ENCODE measurements at regions not wholly inside any gene's neighbourhood (a gene's known extent, or its start where the extent isn't known, plus 50 kb on each side); places are given as distances from the start of the nearest gene placed in this dataset.

DNA sequence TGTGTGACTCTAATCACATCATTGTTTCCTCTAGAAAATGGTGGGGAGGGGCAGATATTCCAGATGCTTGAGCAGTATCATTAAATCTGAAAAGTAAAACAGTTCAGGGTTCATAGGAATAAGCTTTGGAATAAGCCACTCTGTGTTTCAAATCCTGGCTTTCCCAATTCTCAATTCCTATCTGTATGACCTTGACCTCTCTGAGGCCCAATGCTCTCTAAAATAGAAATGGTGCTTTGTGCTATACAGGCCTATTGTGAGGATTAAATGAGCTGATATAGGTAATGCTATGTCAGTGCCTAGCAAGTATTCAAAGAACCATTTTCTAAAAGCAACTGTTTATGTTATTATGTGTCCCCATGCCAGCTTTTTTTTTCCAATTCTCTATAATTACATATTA, 209.0 kb upstream of the PRSS16 start:
- TF ChIP-seq POLR2A (IDR thresholded peaks at IDR 0.05; ENCODE audit: extremely low read depth, insufficient read length) (no peak), MYC (IDR thresholded peaks at IDR 0.05; ENCODE audit: low read depth, low read length) (no peak)
- TF ChIP-seq, protein P1, sequence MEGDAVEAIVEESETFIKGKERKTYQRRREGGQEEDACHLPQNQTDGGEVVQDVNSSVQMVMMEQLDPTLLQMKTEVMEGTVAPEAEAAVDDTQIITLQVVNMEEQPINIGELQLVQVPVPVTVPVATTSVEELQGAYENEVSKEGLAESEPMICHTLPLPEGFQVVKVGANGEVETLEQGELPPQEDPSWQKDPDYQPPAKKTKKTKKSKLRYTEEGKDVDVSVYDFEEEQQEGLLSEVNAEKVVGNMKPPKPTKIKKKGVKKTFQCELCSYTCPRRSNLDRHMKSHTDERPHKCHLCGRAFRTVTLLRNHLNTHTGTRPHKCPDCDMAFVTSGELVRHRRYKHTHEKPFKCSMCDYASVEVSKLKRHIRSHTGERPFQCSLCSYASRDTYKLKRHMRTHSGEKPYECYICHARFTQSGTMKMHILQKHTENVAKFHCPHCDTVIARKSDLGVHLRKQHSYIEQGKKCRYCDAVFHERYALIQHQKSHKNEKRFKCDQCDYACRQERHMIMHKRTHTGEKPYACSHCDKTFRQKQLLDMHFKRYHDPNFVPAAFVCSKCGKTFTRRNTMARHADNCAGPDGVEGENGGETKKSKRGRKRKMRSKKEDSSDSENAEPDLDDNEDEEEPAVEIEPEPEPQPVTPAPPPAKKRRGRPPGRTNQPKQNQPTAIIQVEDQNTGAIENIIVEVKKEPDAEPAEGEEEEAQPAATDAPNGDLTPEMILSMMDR (IDR thresholded peaks at IDR 0.05; ENCODE audit: low read depth, low read length) = no peak

All from NB4 (cell line).